ENCODE measurements at regions not wholly inside any gene's neighbourhood (a gene's known extent, or its start where the extent isn't known, plus 50 kb on each side); places are given as distances from the start of the nearest gene placed in this dataset.

DNA sequence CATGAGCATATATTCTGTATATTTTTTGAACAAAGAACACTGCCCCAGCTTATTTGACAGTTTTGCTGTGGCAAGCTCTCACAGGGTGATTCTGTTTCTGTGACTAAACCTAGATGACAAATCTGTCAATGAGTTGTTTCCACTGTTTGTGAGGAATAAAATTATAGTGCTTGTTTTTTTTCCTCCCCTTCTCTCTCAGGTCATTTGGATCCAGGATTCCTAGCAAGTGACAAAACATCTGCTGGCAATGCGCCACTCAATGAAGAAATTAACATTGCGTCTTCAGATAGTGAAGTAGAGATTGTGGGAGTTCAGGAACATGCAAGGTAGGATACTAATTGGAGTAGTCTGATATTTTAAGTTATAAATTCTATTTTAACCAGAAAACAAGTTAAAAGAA is 149.3 kb downstream of the HAUS1 start (continued):
- TF ChIP-seq CHD2 (IDR thresholded peaks at IDR 0.05; ENCODE audit: low read length) = no peak
- no peak for TF ChIP-seq YY1 (IDR thresholded peaks at IDR 0.05; ENCODE audit: low read depth, low read length)
- TF ChIP-seq MAFK (IDR thresholded peaks at IDR 0.05; ENCODE audit: low read depth, low read length) = no peak
- TF ChIP-seq CEBPB (IDR thresholded peaks at IDR 0.05; ENCODE audit: low read depth, low read length) = no peak
- no peak for TF ChIP-seq SAP30 (IDR thresholded peaks at IDR 0.05; ENCODE audit: insufficient read depth, insufficient replicate concordance, low read length)
- TF ChIP-seq SIRT6 (IDR thresholded peaks at IDR 0.05; ENCODE audit: low read length) = no peak
- no peak for TF ChIP-seq RAD21 (IDR thresholded peaks at IDR 0.05 in 1 of 2, conservative IDR thresholded peaks at IDR 0.05 in 1 of 2; ENCODE audit: low read depth in 2 of 2, low read length in 2 of 2)

Data from H1 (cell line).